Endothelial cell of umbilical vein (primary cell): ENCODE measurements at regions not wholly inside any gene's neighbourhood (a gene's known extent, or its start where the extent isn't known, plus 50 kb on each side); places are given as distances from the start of the nearest gene placed in this dataset.

Experiments
- BruUV-seq: library from RNA; stranded (reverse); fragments of 400-500 nt; replicated peaks from 2 replicates; lab custom pipeline; 2021; lab: Mats Ljungman, UMichigan
- CTCF ChIA-PET: fragments of 300-600, 350-600 bp; sonication (Branson Sonifier 250); formaldehyde crosslinking; loops from one replicate; lab custom pipeline; 2021; ENCODE audit warnings: antibody characterized with exemption, inconsistent platforms; lab: Charles Lee
- POLR2A ChIA-PET: fragments of 300-600, 350-600 bp; sonication (Branson Sonifier 250); formaldehyde crosslinking; loops from one replicate; lab custom pipeline; 2021; ENCODE audit warnings: antibody characterized with exemption, inconsistent platforms; lab: Charles Lee
- DNase-seq: peaks from one replicate; pipeline ENCODE4 v3.0.0-alpha.2; 2011; ENCODE audit warnings: low read depth, low spot score
- FAIRE-seq: peaks from 2 replicates; lab custom pipeline; 2011; peaks lifted over from hg19 to GRCh38; lab: Jason Lieb, UNC
- H2AFZ ChIP-seq: 2 replicates; pipeline ENCODE4 v1.6.0; 2012; ENCODE audit warnings: low read depth, low read length, control low read depth, inconsistent platforms
- H3K27ac ChIP-seq: 2 replicates; pipeline ENCODE4 v1.5.1; 2011; ENCODE audit warnings: low read depth, mild to moderate bottlenecking, control low read depth, low read length, moderate library complexity; ENCODE audit not compliant: insufficient read depth
- H3K27me3 ChIP-seq, 2 experiments: 2 replicates each; pipeline versions ENCODE4 v1.6.0 to v1.6.1; 2011; ENCODE audit warnings: low read length in 2 of 2, mixed read lengths in 1 of 2; ENCODE audit not compliant: control insufficient read depth in 2 of 2, insufficient read depth in 2 of 2
- H3K36me3 ChIP-seq, 2 experiments: 2 replicates in 1 of 2; 3 replicates in 1 of 2; pipeline ENCODE4 v1.5.1; 2011; ENCODE audit warnings: low read length in 2 of 2, mild to moderate bottlenecking in 1 of 2, moderate library complexity in 1 of 2; ENCODE audit not compliant: control insufficient read depth in 2 of 2, insufficient read depth in 2 of 2; ENCODE audit errors: extremely low read depth in 1 of 2
- H3K4me1 ChIP-seq: 3 replicates; pipeline ENCODE4 v1.5.1; 2011; ENCODE audit warnings: mild to moderate bottlenecking, low read length; ENCODE audit not compliant: control insufficient read depth, insufficient read depth; ENCODE audit errors: extremely low read depth
- H3K4me2 ChIP-seq: 2 replicates; pipeline ENCODE4 v1.6.1; 2011; ENCODE audit warnings: low read length, control low read depth, mixed read lengths; ENCODE audit not compliant: insufficient read depth
- H3K4me3 ChIP-seq, 3 experiments: fragments of 200-600 bp in 1 of 3; sonication (generic), shearing (Covaris generic) in 1 of 3; replicated peaks in 1 of 3; 2 replicates each; pipeline ENCODE4 v1.5.1; 2011 to 2016; ENCODE audit warnings: control low read depth in 3 of 3, low read length in 3 of 3, mild to moderate bottlenecking in 2 of 3, inconsistent platforms in 1 of 3, low read depth in 1 of 3, moderate library complexity in 1 of 3; ENCODE audit not compliant: insufficient read depth in 1 of 3
- H3K79me2 ChIP-seq: 2 replicates; pipeline ENCODE4 v1.6.0; 2012; ENCODE audit warnings: low read length, inconsistent platforms; ENCODE audit not compliant: control insufficient read depth, insufficient read depth
- H3K9ac ChIP-seq: replicated peaks from 2 replicates; pipeline ENCODE3; 2011; ENCODE audit warnings: low read length, control low read depth; ENCODE audit not compliant: insufficient read depth; ENCODE audit errors: extremely low read depth
- H3K9me1 ChIP-seq: replicated peaks from 3 replicates; pipeline ENCODE4 v1.6.0; 2011; ENCODE audit warnings: mild to moderate bottlenecking, low read length; ENCODE audit not compliant: control insufficient read depth, insufficient read depth; ENCODE audit errors: extremely low read depth
- H3K9me3 ChIP-seq: replicated peaks from 2 replicates; pipeline ENCODE4 v1.5.1; 2012; ENCODE audit warnings: low read length, inconsistent platforms; ENCODE audit not compliant: control insufficient read depth, insufficient read depth
- H4K20me1 ChIP-seq: replicated peaks from 2 replicates; pipeline ENCODE3; 2011; ENCODE audit warnings: mild to moderate bottlenecking, low read length; ENCODE audit not compliant: control insufficient read depth, insufficient read depth; ENCODE audit errors: extremely low read depth
- EZH2 ChIP-seq: IDR thresholded peaks from 2 replicates; pipeline ENCODE4 v1.6.1; 2012; ENCODE audit warnings: borderline replicate concordance, low read depth, mild to moderate bottlenecking, moderate library complexity, low read length, inconsistent platforms; ENCODE audit not compliant: severe bottlenecking
- FOS ChIP-seq: IDR thresholded peaks from 2 replicates; pipeline ENCODE4 v1.6.1; 2011; ENCODE audit warnings: mild to moderate bottlenecking, low read length, moderate library complexity, borderline replicate concordance; ENCODE audit not compliant: insufficient read depth
- GATA2 ChIP-seq: IDR thresholded peaks from 2 replicates; pipeline ENCODE4 v1.7.0; 2011; ENCODE audit warnings: low read depth, mild to moderate bottlenecking, moderate library complexity, mixed read lengths, low read length; ENCODE audit not compliant: insufficient read length, insufficient read depth
- JUN ChIP-seq: IDR thresholded peaks from 2 replicates; pipeline ENCODE4 v1.6.1; 2011; ENCODE audit warnings: borderline replicate concordance, low read depth; ENCODE audit not compliant: insufficient read length, insufficient read depth
- MYC ChIP-seq: IDR thresholded peaks from one replicate; pipeline ENCODE4 v1.6.1; 2011; ENCODE audit warnings: mild to moderate bottlenecking, low read depth, low read length
- POLR2A ChIP-seq: IDR thresholded peaks from 2 replicates; pipeline ENCODE4 v1.6.1; 2012; ENCODE audit warnings: low read depth, mild to moderate bottlenecking, control low read depth, low read length
- POLR2AphosphoS5 ChIP-seq: IDR thresholded peaks from 2 replicates; pipeline ENCODE4 v1.6.1; 2012; ENCODE audit warnings: low read depth, mild to moderate bottlenecking, control low read depth, low read length, moderate library complexity; ENCODE audit not compliant: insufficient read depth
- dilution Hi-C: fragments of 300-500 bp; cut with MboI; formaldehyde crosslinking; loops from one replicate; pipeline ENCODE4 v1.15.0; 2019; ENCODE audit warnings: low sequenced_read_pairs; ENCODE audit not compliant: extremely low pct_ligation_motif_present
- intact Hi-C: fragments of 100-400 bp; cut with micrococcal nuclease; formaldehyde crosslinking; loops from one replicate; pipeline ENCODE4 v1.10.0; 2022
- TF ChIP-seq, protein P1 (sequence below): IDR thresholded peaks from 2 replicates; pipeline ENCODE4 v1.6.1; 2011; ENCODE audit not compliant: insufficient read depth, insufficient read length
- TF ChIP-seq, protein P2 (sequence below), 2 donors: IDR thresholded peaks; 1 replicate in 1 of 2; 2 replicates in 1 of 2; pipeline ENCODE4 v1.5.1; 2011; ENCODE audit warnings: low read length in 2 of 2, mild to moderate bottlenecking in 2 of 2, moderate library complexity in 2 of 2, control low read depth in 1 of 2, inconsistent platforms in 1 of 2, low read depth in 1 of 2; ENCODE audit not compliant: insufficient read depth in 1 of 2; ENCODE audit errors: extremely low read depth in 1 of 2

DNA sequence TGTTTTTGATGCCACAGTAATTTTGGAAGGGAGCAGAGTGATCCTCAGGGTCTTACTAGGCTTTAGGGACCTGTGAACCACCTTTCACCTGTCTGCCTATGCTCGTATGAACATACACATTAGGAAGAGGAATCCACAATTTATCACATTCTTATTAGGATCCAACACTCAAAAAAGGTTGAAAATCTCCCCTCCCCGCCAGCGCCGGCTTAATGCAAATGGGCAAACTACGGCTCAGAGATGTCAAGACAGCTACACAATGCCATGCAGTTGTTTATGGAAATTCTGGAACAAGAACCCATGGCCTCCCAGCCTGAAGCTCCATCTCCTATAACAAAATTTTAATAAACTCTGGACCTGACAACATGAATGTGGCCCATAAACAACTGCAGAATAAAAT, 375.9 kb upstream of the ACVR2A start:
- no peaks in the 10 kb centered on the region for H3K4me1 ChIP-seq
- H3K27me3 ChIP-seq: no peaks in the 10 kb centered on the region
- H3K9me1 ChIP-seq: no peaks in the 10 kb centered on the region
- DNase-seq: no peak
- no peak overlapping the region for H3K4me3 ChIP-seq
- no peak overlapping the region for H3K27ac ChIP-seq
- intact Hi-C loops: no loop called here
- no peak overlapping the region for H2AFZ ChIP-seq
- dilution Hi-C loops: no loop called here
- no TSS peak for BruUV-seq
- no peak overlapping the region for H3K4me2 ChIP-seq
- no peaks in the 10 kb centered on the region for H4K20me1 ChIP-seq
- H3K9me3 ChIP-seq: no peaks in the 10 kb centered on the region
- TF ChIP-seq, protein P1, sequence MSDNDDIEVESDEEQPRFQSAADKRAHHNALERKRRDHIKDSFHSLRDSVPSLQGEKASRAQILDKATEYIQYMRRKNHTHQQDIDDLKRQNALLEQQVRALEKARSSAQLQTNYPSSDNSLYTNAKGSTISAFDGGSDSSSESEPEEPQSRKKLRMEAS: no peak
- no peak for TF ChIP-seq POLR2A
- TF ChIP-seq, protein P2, sequence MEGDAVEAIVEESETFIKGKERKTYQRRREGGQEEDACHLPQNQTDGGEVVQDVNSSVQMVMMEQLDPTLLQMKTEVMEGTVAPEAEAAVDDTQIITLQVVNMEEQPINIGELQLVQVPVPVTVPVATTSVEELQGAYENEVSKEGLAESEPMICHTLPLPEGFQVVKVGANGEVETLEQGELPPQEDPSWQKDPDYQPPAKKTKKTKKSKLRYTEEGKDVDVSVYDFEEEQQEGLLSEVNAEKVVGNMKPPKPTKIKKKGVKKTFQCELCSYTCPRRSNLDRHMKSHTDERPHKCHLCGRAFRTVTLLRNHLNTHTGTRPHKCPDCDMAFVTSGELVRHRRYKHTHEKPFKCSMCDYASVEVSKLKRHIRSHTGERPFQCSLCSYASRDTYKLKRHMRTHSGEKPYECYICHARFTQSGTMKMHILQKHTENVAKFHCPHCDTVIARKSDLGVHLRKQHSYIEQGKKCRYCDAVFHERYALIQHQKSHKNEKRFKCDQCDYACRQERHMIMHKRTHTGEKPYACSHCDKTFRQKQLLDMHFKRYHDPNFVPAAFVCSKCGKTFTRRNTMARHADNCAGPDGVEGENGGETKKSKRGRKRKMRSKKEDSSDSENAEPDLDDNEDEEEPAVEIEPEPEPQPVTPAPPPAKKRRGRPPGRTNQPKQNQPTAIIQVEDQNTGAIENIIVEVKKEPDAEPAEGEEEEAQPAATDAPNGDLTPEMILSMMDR (IDR thresholded peaks at IDR 0.05; ENCODE audit: extremely low read depth in 1 of 2, insufficient read depth in 1 of 2, low read depth in 1 of 2, low read length in 2 of 2): no peak
- TF ChIP-seq MYC: no peak
- TF ChIP-seq GATA2: no peak
- no peak for TF ChIP-seq POLR2AphosphoS5
- no peak for TF ChIP-seq JUN
- no peak for TF ChIP-seq EZH2
- TF ChIP-seq FOS: no peak
- no peaks in the 10 kb centered on the region for H3K79me2 ChIP-seq
- ChIA-PET POLR2A (no interaction called here), CTCF (no interaction called here)
- FAIRE-seq: no peak
- no peak overlapping the region for H3K9ac ChIP-seq
- no peaks in the 10 kb centered on the region for H3K36me3 ChIP-seq
